Erythroblast (primary cell): ENCODE measurements at regions not wholly inside any gene's neighbourhood (a gene's known extent, or its start where the extent isn't known, plus 50 kb on each side); places are given as distances from the start of the nearest gene placed in this dataset.

Experiments used
- GATA1 ChIP-seq: IDR thresholded peaks from 2 replicates; pipeline ENCODE4 v1.6.1; 2011; ENCODE audit warnings: low read depth, mild to moderate bottlenecking, control low read depth, low read length, moderate library complexity
- POLR2A ChIP-seq: IDR thresholded peaks from 2 replicates; pipeline ENCODE4 v1.6.1; 2011; ENCODE audit warnings: mild to moderate bottlenecking, low read length

- TF ChIP-seq POLR2A, result no peak
- no peak for TF ChIP-seq GATA1
Observed at GRCh38 chr12:92546259-92546634, 156.5 kb upstream of the PLEKHG7 start.
